ENCODE measurements at regions not wholly inside any gene's neighbourhood (a gene's known extent, or its start where the extent isn't known, plus 50 kb on each side); places are given as distances from the start of the nearest gene placed in this dataset.

GRCh38 chr4:63799166-63799565 lies 610.1 kb downstream of the TECRL start:
- Histone ChIP-seq H3K27me3 (no peaks in the 10 kb centered on the region), H3K27ac (no peak overlapping the region), H3K36me3 (ENCODE audit: low read depth, missing control alignments) (no peaks in the 10 kb centered on the region), H3K4me1 (no peaks in the 10 kb centered on the region), H3K9me3 (no peaks in the 10 kb centered on the region), H3K4me3 (no peak overlapping the region)
- DNase-seq: no peak
- intact Hi-C loops (cut with DNase I; ENCODE audit: low total_unique reads): no loop called here
- TF ChIP-seq POLR2A (IDR thresholded peaks at IDR 0.05): no peak
- TF ChIP-seq CTCF (IDR thresholded peaks at IDR 0.05): no peak
- WGBS, 2 donors: 58 to 94% methylated on average over 2 of the region's 2 CpGs

DNA sequence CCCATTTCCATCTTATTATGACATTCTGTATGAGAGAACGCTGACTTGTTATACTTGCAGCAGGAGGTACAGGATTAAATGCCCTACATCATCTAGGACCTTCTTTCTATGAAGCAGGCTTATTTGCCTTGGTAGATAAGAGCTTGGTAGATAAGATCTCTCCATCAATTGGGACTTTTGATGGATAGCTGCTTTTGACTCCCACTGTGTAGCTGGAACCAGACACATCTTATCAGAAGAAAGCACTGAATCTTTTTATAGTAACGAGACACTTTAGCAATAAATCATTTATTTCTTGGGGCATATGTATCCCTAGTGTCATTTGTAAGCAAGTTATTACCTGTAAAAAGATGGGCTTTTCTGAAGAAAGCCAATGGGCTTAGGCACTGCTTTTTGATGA lies 613.9 kb downstream of the TECRL start:
- no peaks in the 10 kb centered on the region for H3K9me3 ChIP-seq
- intact Hi-C loops (cut with DNase I; ENCODE audit: low total_unique reads): no loop called here
- H3K27ac ChIP-seq: no peak overlapping the region
- no peak for TF ChIP-seq POLR2A (IDR thresholded peaks at IDR 0.05)
- no peak for TF ChIP-seq CTCF (IDR thresholded peaks at IDR 0.05)
- no peak for DNase-seq
- no peaks in the 10 kb centered on the region for H3K36me3 ChIP-seq (ENCODE audit: low read depth, missing control alignments)
- no peak overlapping the region for H3K4me3 ChIP-seq
- no peaks in the 10 kb centered on the region for H3K4me1 ChIP-seq
- WGBS, 2 donors: 44 to 55% methylated on average over 2 of the region's 2 CpGs
- no peaks in the 10 kb centered on the region for H3K27me3 ChIP-seq

DNA sequence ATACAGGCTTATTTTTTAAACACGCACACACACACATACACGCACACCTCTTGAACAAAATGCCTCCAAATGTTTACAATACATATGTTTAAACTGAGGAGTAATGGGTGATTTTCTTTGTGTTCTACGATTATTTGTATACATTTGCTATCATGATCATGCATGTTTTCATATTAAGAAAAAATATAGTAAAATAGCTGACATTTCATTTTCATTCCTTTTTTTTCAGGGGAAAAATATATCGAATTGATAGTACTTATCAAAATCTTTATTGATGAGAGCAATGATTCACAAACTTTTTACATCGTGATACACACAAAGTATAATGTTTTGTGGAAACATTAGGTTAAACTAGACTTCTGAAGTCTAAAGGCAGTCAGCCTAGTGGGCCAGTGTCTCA lies 618.9 kb downstream of the TECRL start:
- Histone ChIP-seq H3K4me3 (no peak overlapping the region), H3K27me3 (no peaks in the 10 kb centered on the region), H3K27ac (no peak overlapping the region), H3K36me3 (ENCODE audit: low read depth, missing control alignments) (no peaks in the 10 kb centered on the region), H3K4me1 (no peaks in the 10 kb centered on the region), H3K9me3 (no peaks in the 10 kb centered on the region)
- intact Hi-C loops (cut with DNase I; ENCODE audit: low total_unique reads): no loop called here
- DNase-seq: no peak
- 80 to 86% methylated on average over 5 of the region's 5 CpGs for WGBS, 2 donors
- no peak for TF ChIP-seq POLR2A (IDR thresholded peaks at IDR 0.05)
- TF ChIP-seq CTCF (IDR thresholded peaks at IDR 0.05): no peak

DNA sequence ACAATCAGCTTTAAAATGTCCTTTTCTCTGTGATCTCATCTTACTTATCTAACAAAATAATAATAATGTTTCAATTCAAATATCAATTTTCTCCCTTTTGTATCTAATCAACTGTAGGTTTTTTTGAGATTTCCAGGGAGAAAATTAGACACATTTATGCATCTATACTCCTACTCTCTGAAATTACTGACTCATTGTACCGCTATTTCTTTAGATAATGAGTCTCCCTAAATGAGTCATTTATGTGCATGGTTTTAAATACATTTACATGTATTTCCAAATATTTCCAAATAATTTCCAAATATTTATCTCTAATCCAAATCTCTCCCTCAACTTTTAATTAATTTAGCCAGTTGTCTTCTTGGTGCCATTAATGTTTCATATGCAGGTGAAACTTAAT lies 621.0 kb downstream of the TECRL start:
- no peaks in the 10 kb centered on the region for H3K9me3 ChIP-seq
- H3K27me3 ChIP-seq: no peaks in the 10 kb centered on the region
- H3K27ac ChIP-seq: no peak overlapping the region
- intact Hi-C loops (cut with DNase I; ENCODE audit: low total_unique reads): no loop called here
- 68 to 70% methylated on average over 1 of the region's 1 CpG for WGBS, 2 donors
- H3K4me3 ChIP-seq: no peak overlapping the region
- TF ChIP-seq POLR2A (IDR thresholded peaks at IDR 0.05) (no peak), CTCF (IDR thresholded peaks at IDR 0.05) (no peak)
- no peak for DNase-seq
- H3K36me3 ChIP-seq (ENCODE audit: low read depth, missing control alignments): no peaks in the 10 kb centered on the region
- no peaks in the 10 kb centered on the region for H3K4me1 ChIP-seq

- H3K4me3 ChIP-seq: no peak overlapping the region
- H3K27ac ChIP-seq: no peak overlapping the region
- intact Hi-C loops (cut with DNase I; ENCODE audit: low total_unique reads): no loop called here
- H3K4me1 ChIP-seq: no peaks in the 10 kb centered on the region
- no peak for TF ChIP-seq POLR2A (IDR thresholded peaks at IDR 0.05)
- DNase-seq: no peak
- WGBS, 2 donors: 93 to 96% methylated on average over 1 of the region's 1 CpG
- no peaks in the 10 kb centered on the region for H3K9me3 ChIP-seq
- no peaks in the 10 kb centered on the region for H3K27me3 ChIP-seq
- H3K36me3 ChIP-seq (ENCODE audit: low read depth, missing control alignments): no peaks in the 10 kb centered on the region
These were observed 621.9 kb downstream of the TECRL start for GRCh38 chr4:63787326-63787725.

Measured in testis (tissue), 2 donors.